ENCODE measurements at regions not wholly inside any gene's neighbourhood (a gene's known extent, or its start where the extent isn't known, plus 50 kb on each side); places are given as distances from the start of the nearest gene placed in this dataset.

- Histone ChIP-seq H3K36me3 (ENCODE audit: control insufficient read depth, low read depth, low read length) (no peaks in the 10 kb centered on the region), H3K27me3 (ENCODE audit: control insufficient read depth, insufficient read depth, low read length) (no peaks in the 10 kb centered on the region), H3K9me3 (ENCODE audit: control insufficient read depth, low read depth, low read length) (no peaks in the 10 kb centered on the region), H3K4me3 (ENCODE audit: low read length) (no peak overlapping the region), H3K9ac (ENCODE audit: low read length) (no peak overlapping the region), H3K4me1 (ENCODE audit: control insufficient read depth, low read depth, low read length) (no peaks in the 10 kb centered on the region), H3K27ac (ENCODE audit: low read length) (no peak overlapping the region)
Observed at GRCh38 chr4:170325599-170325998, 235.8 kb upstream of the AADAT start.

- H3K27ac ChIP-seq (ENCODE audit: low read length), result no peak overlapping the region
- no peak overlapping the region for H3K9ac ChIP-seq (ENCODE audit: low read length)
- H3K36me3 ChIP-seq (ENCODE audit: control insufficient read depth, low read depth, low read length), result no peaks in the 10 kb centered on the region
- H3K4me3 ChIP-seq (ENCODE audit: low read length), result no peak overlapping the region
- no peaks in the 10 kb centered on the region for H3K9me3 ChIP-seq (ENCODE audit: control insufficient read depth, low read depth, low read length)
- no peaks in the 10 kb centered on the region for H3K4me1 ChIP-seq (ENCODE audit: control insufficient read depth, low read depth, low read length)
- H3K27me3 ChIP-seq (ENCODE audit: control insufficient read depth, insufficient read depth, low read length), result no peaks in the 10 kb centered on the region
Observed at GRCh38 chr4:170323623-170324022, 233.9 kb upstream of the AADAT start.

- H3K36me3 ChIP-seq (ENCODE audit: control insufficient read depth, low read depth, low read length), result no peaks in the 10 kb centered on the region
- H3K9ac ChIP-seq (ENCODE audit: low read length), result no peak overlapping the region
- H3K4me1 ChIP-seq (ENCODE audit: control insufficient read depth, low read depth, low read length), result no peaks in the 10 kb centered on the region
- no peaks in the 10 kb centered on the region for H3K9me3 ChIP-seq (ENCODE audit: control insufficient read depth, low read depth, low read length)
- no peaks in the 10 kb centered on the region for H3K27me3 ChIP-seq (ENCODE audit: control insufficient read depth, insufficient read depth, low read length)
- H3K27ac ChIP-seq (ENCODE audit: low read length), result no peak overlapping the region
- no peak overlapping the region for H3K4me3 ChIP-seq (ENCODE audit: low read length)
Observed at GRCh38 chr4:170307182-170307581, 217.4 kb upstream of the AADAT start.

- H3K27ac ChIP-seq (ENCODE audit: low read length), result no peak overlapping the region
- no peaks in the 10 kb centered on the region for H3K27me3 ChIP-seq (ENCODE audit: control insufficient read depth, insufficient read depth, low read length)
- H3K9ac ChIP-seq (ENCODE audit: low read length), result no peak overlapping the region
- H3K9me3 ChIP-seq (ENCODE audit: control insufficient read depth, low read depth, low read length), result no peaks in the 10 kb centered on the region
- no peaks in the 10 kb centered on the region for H3K36me3 ChIP-seq (ENCODE audit: control insufficient read depth, low read depth, low read length)
- no peaks in the 10 kb centered on the region for H3K4me1 ChIP-seq (ENCODE audit: control insufficient read depth, low read depth, low read length)
- no peak overlapping the region for H3K4me3 ChIP-seq (ENCODE audit: low read length)
Observed at GRCh38 chr4:170306208-170306607, 216.5 kb upstream of the AADAT start.

GRCh38 chr4:170305627-170306026 lies 215.9 kb upstream of the AADAT start:
- H3K4me3 ChIP-seq (ENCODE audit: low read length), result no peak overlapping the region
- no peaks in the 10 kb centered on the region for H3K36me3 ChIP-seq (ENCODE audit: control insufficient read depth, low read depth, low read length)
- no peaks in the 10 kb centered on the region for H3K27me3 ChIP-seq (ENCODE audit: control insufficient read depth, insufficient read depth, low read length)
- no peak overlapping the region for H3K27ac ChIP-seq (ENCODE audit: low read length)
- no peaks in the 10 kb centered on the region for H3K9me3 ChIP-seq (ENCODE audit: control insufficient read depth, low read depth, low read length)
- no peaks in the 10 kb centered on the region for H3K4me1 ChIP-seq (ENCODE audit: control insufficient read depth, low read depth, low read length)
- H3K9ac ChIP-seq (ENCODE audit: low read length), result no peak overlapping the region

GRCh38 chr4:170281027-170281426 lies 191.3 kb upstream of the AADAT start:
- Histone ChIP-seq H3K4me3 (ENCODE audit: low read length) (no peak overlapping the region), H3K36me3 (ENCODE audit: control insufficient read depth, low read depth, low read length) (no peaks in the 10 kb centered on the region), H3K27ac (ENCODE audit: low read length) (no peak overlapping the region), H3K4me1 (ENCODE audit: control insufficient read depth, low read depth, low read length) (no peaks in the 10 kb centered on the region), H3K9me3 (ENCODE audit: control insufficient read depth, low read depth, low read length) (peaks cover 4% of the 10 kb centered on the region), H3K27me3 (ENCODE audit: control insufficient read depth, insufficient read depth, low read length) (no peaks in the 10 kb centered on the region), H3K9ac (ENCODE audit: low read length) (no peak overlapping the region)

GRCh38 chr4:170278460-170278859 lies 188.7 kb upstream of the AADAT start:
- peaks cover 4% of the 10 kb centered on the region for H3K9me3 ChIP-seq (ENCODE audit: control insufficient read depth, low read depth, low read length)
- H3K4me3 ChIP-seq (ENCODE audit: low read length), result no peak overlapping the region

GRCh38 chr4:170274616-170275015 lies 184.9 kb upstream of the AADAT start:
- Histone ChIP-seq H3K4me1 (ENCODE audit: control insufficient read depth, low read depth, low read length) (no peaks in the 10 kb centered on the region), H3K9me3 (ENCODE audit: control insufficient read depth, low read depth, low read length) (no peaks in the 10 kb centered on the region), H3K36me3 (ENCODE audit: control insufficient read depth, low read depth, low read length) (no peaks in the 10 kb centered on the region), H3K9ac (ENCODE audit: low read length) (no peak overlapping the region), H3K27ac (ENCODE audit: low read length) (no peak overlapping the region), H3K27me3 (ENCODE audit: control insufficient read depth, insufficient read depth, low read length) (no peaks in the 10 kb centered on the region), H3K4me3 (ENCODE audit: low read length) (no peak overlapping the region)

More at GRCh38 chr4:170278460-170278859, 188.7 kb upstream of the AADAT start:
- no peak overlapping the region for H3K27ac ChIP-seq (ENCODE audit: low read length)
- no peaks in the 10 kb centered on the region for H3K4me1 ChIP-seq (ENCODE audit: control insufficient read depth, low read depth, low read length)
- H3K27me3 ChIP-seq (ENCODE audit: control insufficient read depth, insufficient read depth, low read length), result no peaks in the 10 kb centered on the region
- no peak overlapping the region for H3K9ac ChIP-seq (ENCODE audit: low read length)
- H3K36me3 ChIP-seq (ENCODE audit: control insufficient read depth, low read depth, low read length), result no peaks in the 10 kb centered on the region

- Histone ChIP-seq H3K27ac (ENCODE audit: low read length) (no peak overlapping the region), H3K4me3 (ENCODE audit: low read length) (no peak overlapping the region), H3K36me3 (ENCODE audit: control insufficient read depth, low read depth, low read length) (no peaks in the 10 kb centered on the region), H3K9me3 (ENCODE audit: control insufficient read depth, low read depth, low read length) (no peaks in the 10 kb centered on the region), H3K9ac (ENCODE audit: low read length) (no peak overlapping the region), H3K4me1 (ENCODE audit: control insufficient read depth, low read depth, low read length) (no peaks in the 10 kb centered on the region), H3K27me3 (ENCODE audit: control insufficient read depth, insufficient read depth, low read length) (no peaks in the 10 kb centered on the region)
Observed at GRCh38 chr4:170272959-170273358, 183.2 kb upstream of the AADAT start.

GRCh38 chr4:170271723-170272122 lies 182.0 kb upstream of the AADAT start:
- no peak overlapping the region for H3K9ac ChIP-seq (ENCODE audit: low read length)
- H3K27me3 ChIP-seq (ENCODE audit: control insufficient read depth, insufficient read depth, low read length), result no peaks in the 10 kb centered on the region
- no peak overlapping the region for H3K4me3 ChIP-seq (ENCODE audit: low read length)
- H3K27ac ChIP-seq (ENCODE audit: low read length), result no peak overlapping the region
- no peaks in the 10 kb centered on the region for H3K4me1 ChIP-seq (ENCODE audit: control insufficient read depth, low read depth, low read length)
- H3K9me3 ChIP-seq (ENCODE audit: control insufficient read depth, low read depth, low read length), result no peaks in the 10 kb centered on the region
- H3K36me3 ChIP-seq (ENCODE audit: control insufficient read depth, low read depth, low read length), result no peaks in the 10 kb centered on the region

GRCh38 chr4:170270628-170271027 lies 180.9 kb upstream of the AADAT start:
- no peaks in the 10 kb centered on the region for H3K36me3 ChIP-seq (ENCODE audit: control insufficient read depth, low read depth, low read length)

GRCh38 chr4:170269950-170270349 lies 180.2 kb upstream of the AADAT start:
- H3K4me1 ChIP-seq (ENCODE audit: control insufficient read depth, low read depth, low read length), result no peaks in the 10 kb centered on the region
- H3K27me3 ChIP-seq (ENCODE audit: control insufficient read depth, insufficient read depth, low read length), result no peaks in the 10 kb centered on the region
- H3K4me3 ChIP-seq (ENCODE audit: low read length), result no peak overlapping the region

More at GRCh38 chr4:170270628-170271027, 180.9 kb upstream of the AADAT start:
- no peaks in the 10 kb centered on the region for H3K9me3 ChIP-seq (ENCODE audit: control insufficient read depth, low read depth, low read length)
- no peak overlapping the region for H3K4me3 ChIP-seq (ENCODE audit: low read length)
- no peak overlapping the region for H3K9ac ChIP-seq (ENCODE audit: low read length)
- no peaks in the 10 kb centered on the region for H3K4me1 ChIP-seq (ENCODE audit: control insufficient read depth, low read depth, low read length)
- H3K27me3 ChIP-seq (ENCODE audit: control insufficient read depth, insufficient read depth, low read length), result no peaks in the 10 kb centered on the region
- H3K27ac ChIP-seq (ENCODE audit: low read length), result no peak overlapping the region

More at GRCh38 chr4:170269950-170270349, 180.2 kb upstream of the AADAT start:
- Histone ChIP-seq H3K36me3 (ENCODE audit: control insufficient read depth, low read depth, low read length) (no peaks in the 10 kb centered on the region), H3K27ac (ENCODE audit: low read length) (no peak overlapping the region), H3K9me3 (ENCODE audit: control insufficient read depth, low read depth, low read length) (no peaks in the 10 kb centered on the region), H3K9ac (ENCODE audit: low read length) (no peak overlapping the region)

Data from iPS-18a (cell line).